Ovary (tissue), 7 donors: ENCODE measurements at regions not wholly inside any gene's neighbourhood (a gene's known extent, or its start where the extent isn't known, plus 50 kb on each side); places are given as distances from the start of the nearest gene placed in this dataset.

Experiments used
- DNase-seq, 5 donors: peaks; one replicate each; pipeline ENCODE4 v3.0.0-alpha.2; 2019 to 2020
- H3K27ac ChIP-seq, 2 donors: fragments of 200-600 bp; one replicate each; pipeline versions ENCODE4 v1.5.1 to v1.8.0; 2019 to 2022
- H3K27me3 ChIP-seq: fragments of 200-600 bp; one replicate; pipeline ENCODE4 v1.8.0; 2022
- H3K36me3 ChIP-seq: fragments of 200-600 bp; sonication (generic); one replicate; pipeline ENCODE4 v1.5.1; 2019
- H3K4me1 ChIP-seq: one replicate; pipeline ENCODE4 v1.8.1; 2013; ENCODE audit warnings: mild to moderate bottlenecking, moderate library complexity; ENCODE audit not compliant: insufficient read depth
- H3K4me3 ChIP-seq: fragments of 200-600 bp; sonication (generic); one replicate; pipeline ENCODE4 v1.5.1; 2017
- H3K9me3 ChIP-seq, 2 donors: fragments of 200-600 bp in 1 of 2; sonication (generic) in 1 of 2; one replicate each; pipeline versions ENCODE4 v1.5.1 to v1.8.1; 2013 to 2019; ENCODE audit warnings: mild to moderate bottlenecking in 1 of 2, moderate library complexity in 1 of 2
- EP300 ChIP-seq: sonication (generic); formaldehyde crosslinking; IDR thresholded peaks from one replicate; pipeline ENCODE4 v1.6.1; 2017; ENCODE audit warnings: antibody characterized with exemption
- POLR2A ChIP-seq: fragments of 450-650 bp; IDR thresholded peaks from one replicate; pipeline ENCODE4 v1.6.1; 2017; ENCODE audit warnings: antibody characterized with exemption, mild to moderate bottlenecking, moderate library complexity
- WGBS, 3 donors: extraction: QIAGEN DNeasy Blood & Tissue Kit in 1 of 3; methylation state at CpG; one replicate each; pipeline versions ENCODE4 v1.1.5 to v1.1.7; 2013 to 2017; 5-methylcytosine and 5-hydroxymethylcytosine counted together
- intact Hi-C, 4 donors: fragments of 100-400 bp; cut with DNase I; formaldehyde crosslinking; loops; one replicate each; pipeline versions ENCODE4 v1.11.0 to v1.15.1; 2022 to 2023
- TF ChIP-seq, protein P1 (sequence below), 3 donors: fragments of 450-650 bp in 2 of 3; fragments of 200-600 bp in 1 of 3; IDR thresholded peaks; one replicate each; pipeline versions ENCODE4 v1.5.1 to v1.8.0; 2016 to 2022; ENCODE audit warnings: antibody characterized with exemption in 3 of 3, mild to moderate bottlenecking in 1 of 3
- donor health status: DM: no; HTN: no; CAD: no; lungs with moderate emphysema.
- donor health status: DM: no; HTN: no; CAD: no.
- donor health status: Bipolar disorder and iron deficiency.
- donor health status: DM: no; HTN: no; CAD: no.
- donor health status: DM: yes; HTN: yes; CAD: no.

DNA sequence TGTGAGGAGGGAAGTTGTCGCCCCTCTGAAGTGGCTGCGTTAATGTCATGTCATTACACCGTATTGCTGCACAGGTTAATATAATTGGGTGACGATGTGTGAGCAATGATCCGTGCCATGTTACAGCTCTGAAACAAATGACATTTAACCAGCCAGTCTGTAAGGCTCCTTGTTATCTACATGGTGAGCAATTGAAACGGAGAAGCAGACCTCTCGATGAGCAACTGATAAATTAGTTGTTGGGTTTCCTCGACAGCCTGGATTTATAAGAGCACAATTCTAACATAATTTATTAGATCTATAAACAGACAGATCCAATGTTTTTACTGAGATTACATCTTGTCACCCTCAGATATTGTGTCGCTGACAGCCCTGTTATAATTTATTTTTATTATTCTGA is 49.9 kb upstream of the MAFB start:
- no peak overlapping the region for H3K4me3 ChIP-seq
- H3K36me3 ChIP-seq, result no peaks in the 10 kb centered on the region
- no peak for DNase-seq
- no peaks in the 10 kb centered on the region for H3K4me1 ChIP-seq
- H3K27ac ChIP-seq, result no peak overlapping the region
- TF ChIP-seq POLR2A, result no peak
- TF ChIP-seq EP300, result no peak
- TF ChIP-seq, protein P1, sequence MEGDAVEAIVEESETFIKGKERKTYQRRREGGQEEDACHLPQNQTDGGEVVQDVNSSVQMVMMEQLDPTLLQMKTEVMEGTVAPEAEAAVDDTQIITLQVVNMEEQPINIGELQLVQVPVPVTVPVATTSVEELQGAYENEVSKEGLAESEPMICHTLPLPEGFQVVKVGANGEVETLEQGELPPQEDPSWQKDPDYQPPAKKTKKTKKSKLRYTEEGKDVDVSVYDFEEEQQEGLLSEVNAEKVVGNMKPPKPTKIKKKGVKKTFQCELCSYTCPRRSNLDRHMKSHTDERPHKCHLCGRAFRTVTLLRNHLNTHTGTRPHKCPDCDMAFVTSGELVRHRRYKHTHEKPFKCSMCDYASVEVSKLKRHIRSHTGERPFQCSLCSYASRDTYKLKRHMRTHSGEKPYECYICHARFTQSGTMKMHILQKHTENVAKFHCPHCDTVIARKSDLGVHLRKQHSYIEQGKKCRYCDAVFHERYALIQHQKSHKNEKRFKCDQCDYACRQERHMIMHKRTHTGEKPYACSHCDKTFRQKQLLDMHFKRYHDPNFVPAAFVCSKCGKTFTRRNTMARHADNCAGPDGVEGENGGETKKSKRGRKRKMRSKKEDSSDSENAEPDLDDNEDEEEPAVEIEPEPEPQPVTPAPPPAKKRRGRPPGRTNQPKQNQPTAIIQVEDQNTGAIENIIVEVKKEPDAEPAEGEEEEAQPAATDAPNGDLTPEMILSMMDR (IDR thresholded peaks at IDR 0.05), result no peak
- intact Hi-C loops, result no loop called here
- no peaks in the 10 kb centered on the region for H3K27me3 ChIP-seq
- 37 to 57% (median 48%) methylated on average over 9 of the region's 9 CpGs for WGBS, 3 donors
- H3K9me3 ChIP-seq, result no peaks in the 10 kb centered on the region

DNA sequence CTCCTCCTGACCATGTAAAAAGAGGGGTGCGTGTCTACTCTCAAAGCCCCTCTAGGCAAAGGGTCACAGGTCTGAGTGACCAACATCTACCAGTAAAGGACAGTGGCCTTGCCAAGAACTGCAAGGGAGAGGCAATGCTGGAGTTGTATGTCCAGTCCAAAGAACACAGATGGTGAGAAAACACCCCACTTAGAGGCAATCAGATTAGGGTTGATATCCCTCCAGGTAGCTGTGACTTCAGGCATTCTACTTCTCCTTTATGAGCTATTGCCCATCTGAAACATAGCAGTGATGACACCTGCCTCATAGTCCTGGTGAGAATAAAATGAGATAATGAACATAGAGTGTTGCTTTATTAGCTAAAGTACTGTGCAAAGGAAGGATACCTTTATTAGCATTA is 50.8 kb upstream of the MAFB start:
- Histone ChIP-seq H3K9me3 (no peaks in the 10 kb centered on the region), H3K27ac (no peak overlapping the region), H3K27me3 (no peaks in the 10 kb centered on the region), H3K36me3 (no peaks in the 10 kb centered on the region), H3K4me3 (no peak overlapping the region), H3K4me1 (no peaks in the 10 kb centered on the region)
- intact Hi-C loops, result no loop called here
- no peak for DNase-seq
- TF ChIP-seq POLR2A (no peak), EP300 (no peak)
- TF ChIP-seq, protein P1 (IDR thresholded peaks at IDR 0.05), result no peak
- 29 to 100% (median 45%) methylated on average over 1 of the region's 1 CpG for WGBS, 3 donors

DNA sequence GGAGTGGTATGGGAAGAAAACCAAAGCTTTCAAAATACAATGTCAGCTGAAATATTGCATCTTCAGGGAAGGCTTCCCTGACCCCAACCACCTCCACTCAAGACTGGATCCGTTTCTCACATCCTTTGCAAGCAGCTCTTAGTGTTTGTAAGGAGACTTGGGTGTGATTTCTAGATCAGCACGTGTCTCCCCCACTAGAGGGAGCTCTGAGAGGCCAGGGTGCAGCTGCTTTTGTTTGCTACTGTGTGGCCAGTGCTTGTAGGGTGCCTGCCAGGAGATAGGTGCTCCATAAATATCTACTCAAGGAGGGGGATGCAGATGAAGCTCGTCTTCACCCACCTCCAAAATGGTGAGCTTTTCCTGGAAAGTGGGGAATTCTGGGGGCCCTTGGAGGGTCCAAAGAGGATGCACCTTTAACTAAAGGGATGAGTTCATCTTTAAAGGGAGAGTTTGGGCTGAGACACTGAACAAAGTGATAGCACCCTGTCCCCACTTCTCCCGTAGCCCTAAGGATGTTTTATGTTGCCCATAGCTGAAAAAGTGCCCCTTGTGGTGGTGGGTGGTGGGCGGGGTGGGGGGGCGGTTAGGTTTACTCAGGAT is 52.6 kb upstream of the MAFB start:
- Histone ChIP-seq H3K27ac (no peak overlapping the region), H3K4me3 (no peak overlapping the region), H3K36me3 (no peaks in the 10 kb centered on the region), H3K4me1 (no peaks in the 10 kb centered on the region), H3K9me3 (no peaks in the 10 kb centered on the region), H3K27me3 (no peaks in the 10 kb centered on the region)
- 64 to 79% (median 68%) methylated on average over 6 of the region's 6 CpGs for WGBS, 3 donors
- intact Hi-C loops, result no loop called here
- DNase-seq, result no peak
- no peak for TF ChIP-seq POLR2A
- TF ChIP-seq EP300, result no peak
- TF ChIP-seq, protein P1 (IDR thresholded peaks at IDR 0.05), result no peak

DNA sequence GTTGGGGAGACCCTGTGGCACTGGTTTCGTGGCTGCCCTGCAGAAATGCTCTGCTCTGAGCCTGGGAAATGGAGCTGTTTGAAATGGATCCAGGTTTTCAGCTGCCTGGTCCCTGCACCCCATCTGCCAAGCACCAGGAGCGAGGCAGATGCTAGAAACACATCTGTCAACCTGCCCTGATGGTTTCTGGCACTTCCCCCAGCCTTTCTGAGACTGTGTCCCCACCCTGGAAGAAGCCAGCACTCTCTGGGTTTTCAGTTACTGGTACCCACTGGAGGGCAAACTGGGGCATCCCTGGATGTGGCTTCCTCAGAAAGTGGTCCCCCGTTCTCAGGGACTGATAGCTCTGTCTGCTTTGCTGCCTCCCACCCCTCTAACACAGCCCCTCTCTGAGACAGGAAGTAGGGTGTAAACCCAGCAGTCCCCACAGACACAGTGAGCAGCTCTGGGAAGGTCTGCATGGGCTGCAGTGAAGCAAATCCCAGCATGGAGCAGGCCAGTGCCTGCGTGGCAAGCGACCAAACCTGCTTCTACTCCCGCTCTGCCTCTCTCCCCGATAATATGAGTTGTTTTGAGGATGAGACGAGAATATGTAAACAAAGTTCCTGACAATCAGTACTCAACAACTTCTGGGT is 54.2 kb upstream of the MAFB start:
- Histone ChIP-seq H3K27me3 (no peaks in the 10 kb centered on the region), H3K4me1 (no peaks in the 10 kb centered on the region), H3K9me3 (no peaks in the 10 kb centered on the region), H3K27ac (no peak overlapping the region), H3K36me3 (no peaks in the 10 kb centered on the region), H3K4me3 (no peak overlapping the region)
- peak in 1 of 5 donors; percentile 30 for DNase-seq
- 27 to 58% (median 32%) methylated on average over 8 of the region's 8 CpGs for WGBS, 3 donors
- intact Hi-C loops, result no loop called here
- TF ChIP-seq, protein P1 (IDR thresholded peaks at IDR 0.05), result no peak
- TF ChIP-seq EP300 (no peak), POLR2A (no peak)
